ENCODE measurements at regions not wholly inside any gene's neighbourhood (a gene's known extent, or its start where the extent isn't known, plus 50 kb on each side); places are given as distances from the start of the nearest gene placed in this dataset.

- Histone ChIP-seq H4K20me1 (replicated peaks; ENCODE audit: control insufficient read depth, insufficient read depth, low read length) (no peaks in the 10 kb centered on the region), H3K36me3 (ENCODE audit: control insufficient read depth, insufficient read depth, low read length) (no peaks in the 10 kb centered on the region), H3K4me1 (replicated peaks in 1 of 2; ENCODE audit: control insufficient read depth in 2 of 2, insufficient read depth in 2 of 2, low read length in 2 of 2) (peaks cover 0 to 8% of the 10 kb centered on the region in 2 experiments; a peak in 1 of 5 replicates), H3K79me2 (ENCODE audit: control insufficient read depth, insufficient read depth, low read length) (no peaks in the 10 kb centered on the region), H3K27me3 (ENCODE audit: control insufficient read depth in 2 of 2, insufficient read depth in 2 of 2, low read length in 2 of 2) (peaks cover 6 to 33% of the 10 kb centered on the region in 2 experiments; a peak in 3 of 5 replicates), H3K27ac (ENCODE audit: extremely low read depth, low read depth, low read length) (no peak overlapping the region), H3K9me3 (replicated peaks; ENCODE audit: control insufficient read depth, insufficient read depth, low read depth, low read length) (no peaks in the 10 kb centered on the region), H3K4me2 (ENCODE audit: insufficient read depth, low read length) (no peak overlapping the region), H2AFZ (ENCODE audit: low read depth, low read length) (no peak overlapping the region), H3K4me3 (no peak overlapping the region), H3K9me1 (ENCODE audit: control insufficient read depth, insufficient read depth, low read length) (no peaks in the 10 kb centered on the region), H3K9ac (ENCODE audit: insufficient read depth in 1 of 2, low read depth in 2 of 2, low read length in 2 of 2) (no peak overlapping the region)
- no peak for ATAC-seq
- FAIRE-seq, result no peak
- 0% methylated on average over 10 of the region's 10 CpGs for WGBS (ENCODE audit: insufficient coverage, low coverage, missing lambda C conversion rate)
- ChIA-PET POLR2A (interaction anchor here (0.6 to 0.8 kb wide), 3 partner anchors 282 to 521 kb away, joined by 3 to 6 read pairs (median 3); no protein-coding TSS in a partner anchor), CTCF (ENCODE audit: low intra/inter-chr PET ratio) (no interaction called here)
- TF ChIP-seq ZNF76 (CRISPR knock-in tag; IDR thresholded peaks at IDR 0.05; ENCODE audit: borderline replicate concordance), result no peak
- TF ChIP-seq ZNF766 (CRISPR knock-in tag; conservative IDR thresholded peaks at IDR 0.05), result no peak
- no peak for TF ChIP-seq NCOA6 (IDR thresholded peaks at IDR 0.05)
- TF ChIP-seq ZNF280A (IDR thresholded peaks at IDR 0.05; ENCODE audit: low read depth, partially characterized antibody), result no peak
- TF ChIP-seq CHD1 (IDR thresholded peaks at IDR 0.05; ENCODE audit: low read length), result no peak
- TF ChIP-seq ADNP (tag; IDR thresholded peaks at IDR 0.05), result no peak
- TF ChIP-seq, protein P1, sequence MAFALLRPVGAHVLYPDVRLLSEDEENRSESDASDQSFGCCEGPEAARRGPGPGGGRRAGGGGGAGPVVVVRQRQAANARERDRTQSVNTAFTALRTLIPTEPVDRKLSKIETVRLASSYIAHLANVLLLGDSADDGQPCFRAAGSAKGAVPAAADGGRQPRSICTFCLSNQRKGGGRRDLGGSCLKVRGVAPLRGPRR (CRISPR knock-in tag; IDR thresholded peaks at IDR 0.05), result no peak
- no peak for TF ChIP-seq SAFB (IDR thresholded peaks at IDR 0.05; ENCODE audit: borderline replicate concordance, low read depth, low read length)
- no peak for TF ChIP-seq MEF2D (tag; conservative IDR thresholded peaks at IDR 0.05; ENCODE audit: low read depth)
- TF ChIP-seq ZKSCAN1 (IDR thresholded peaks at IDR 0.05; ENCODE audit: low read depth, low read length), result no peak
- no peak for TF ChIP-seq MCM5 (IDR thresholded peaks at IDR 0.05; ENCODE audit: low read depth)
- TF ChIP-seq BRD4 (IDR thresholded peaks at IDR 0.05), result no peak
- TF ChIP-seq SMARCC2 (IDR thresholded peaks at IDR 0.05; ENCODE audit: low read depth), result no peak
- TF ChIP-seq TARDBP (IDR thresholded peaks at IDR 0.05), result no peak
- TF ChIP-seq EWSR1 (IDR thresholded peaks at IDR 0.05; ENCODE audit: borderline replicate concordance, low read depth, partially characterized antibody), result no peak
- TF ChIP-seq POLR2G (IDR thresholded peaks at IDR 0.05; ENCODE audit: low read depth, low read length), result no peak
- TF ChIP-seq BACH1 (tag; IDR thresholded peaks at IDR 0.05), result no peak
- no peak for TF ChIP-seq KDM5B (IDR thresholded peaks at IDR 0.05; ENCODE audit: insufficient replicate concordance, low read depth, low read length)
- in situ Hi-C loops (cut with MboI), result no loop called here
- no peak for DNase-seq (ENCODE audit: extremely low read depth in 1 of 4, low spot score in 3 of 4)
- BruUV-seq (replicated peaks), result no TSS peak
- intact Hi-C loops (cut with micrococcal nuclease), result no loop called here
Measured at GRCh38 chr2:128685841-128686496, 367.3 kb upstream of the HS6ST1 start.
